Upper lobe of left lung (tissue), 4 donors: ENCODE measurements at regions not wholly inside any gene's neighbourhood (a gene's known extent, or its start where the extent isn't known, plus 50 kb on each side); places are given as distances from the start of the nearest gene placed in this dataset.

Source experiments
- CTCF ChIP-seq, 6 experiments: fragments of 450-650 bp in 4 of 6; fragments of 200-600 bp in 2 of 6; sonication (generic) in 2 of 6; IDR thresholded peaks; one replicate each; pipeline ENCODE4 v1.5.1; 2016 to 2019; ENCODE audit warnings: antibody characterized with exemption in 6 of 6
- POLR2AphosphoS5 ChIP-seq, 2 donors: sonication (generic); formaldehyde crosslinking; IDR thresholded peaks; one replicate each; pipeline ENCODE4 v1.5.1; 2017; ENCODE audit warnings: antibody characterized with exemption in 2 of 2

DNA sequence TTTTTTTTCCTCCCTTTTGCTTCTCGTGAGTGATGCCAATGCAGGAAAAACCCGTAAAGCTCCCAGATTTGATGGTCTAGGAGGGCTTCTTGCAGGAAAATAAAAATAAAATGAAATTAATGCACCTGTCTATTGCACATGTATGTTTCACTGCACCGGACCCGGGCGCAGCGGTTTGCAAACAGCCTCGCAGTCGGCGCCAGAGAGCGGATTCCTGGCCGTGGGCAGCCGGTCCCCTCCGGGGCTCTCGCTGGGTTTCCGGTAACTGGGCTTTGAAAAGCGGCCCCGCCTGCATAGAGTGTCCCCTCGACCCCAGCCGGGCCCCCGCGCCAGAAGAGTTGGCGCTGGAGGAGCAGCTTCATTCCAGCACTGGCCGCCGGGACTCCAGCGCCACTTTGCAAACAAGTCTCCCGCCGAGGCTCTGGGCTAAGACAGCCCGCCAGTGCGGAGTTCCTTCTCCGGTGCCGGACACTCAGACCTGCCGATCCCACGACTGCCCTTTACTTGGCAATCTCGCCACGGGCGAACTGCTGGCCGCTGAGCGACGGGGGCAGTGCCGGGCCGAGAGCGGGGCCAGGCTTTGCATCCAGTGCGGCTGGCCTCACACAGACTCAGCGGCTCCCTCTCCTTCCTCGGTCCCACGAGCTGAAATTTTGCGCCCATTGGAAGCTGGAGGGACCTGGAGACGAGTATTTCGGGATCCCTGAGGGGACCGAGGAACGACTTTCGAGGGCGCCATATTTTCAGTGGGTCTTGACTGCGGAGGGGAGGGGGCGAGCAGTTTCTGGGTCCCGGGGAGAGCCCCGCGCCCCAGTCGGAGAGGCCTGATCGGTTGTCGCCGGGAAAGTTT lies 225.9 kb upstream of the C2CD4B start:
- TF ChIP-seq CTCF (IDR thresholded peaks at IDR 0.05) (no peak), POLR2AphosphoS5 (IDR thresholded peaks at IDR 0.05) (no peak)
